GM23338 (cell line): ENCODE measurements at regions not wholly inside any gene's neighbourhood (a gene's known extent, or its start where the extent isn't known, plus 50 kb on each side); places are given as distances from the start of the nearest gene placed in this dataset.

Source experiments
- CREB1 ChIP-seq: fragments of 250-450 bp; sonication (Bioruptor Pico); IDR thresholded peaks from 2 replicates; pipeline ENCODE4 v1.5.0; 2020; ENCODE audit warnings: low read depth, mild to moderate bottlenecking, moderate library complexity
- CTCF ChIP-seq, 2 experiments: fragments of 200-600 bp in 1 of 2; sonication (generic) in 1 of 2; conservative IDR thresholded peaks; 2 replicates each; pipeline versions ENCODE4 v1.5.1 to v1.6.1; 2016 to 2017; ENCODE audit warnings: antibody characterized with exemption in 2 of 2, low read depth in 2 of 2, mild to moderate bottlenecking in 2 of 2, moderate library complexity in 1 of 2
- ETS1 ChIP-seq: IDR thresholded peaks from 2 replicates; pipeline ENCODE4 v1.6.1; 2016; ENCODE audit warnings: antibody characterized with exemption
- EZH2 ChIP-seq: fragments of 200-600 bp; sonication (generic); IDR thresholded peaks from one replicate; pipeline ENCODE4 v1.8.0; 2017; ENCODE audit warnings: antibody characterized with exemption, mild to moderate bottlenecking, low read depth; ENCODE audit not compliant: unreplicated experiment
- EZH2phosphoT487 ChIP-seq: fragments of 200-600 bp; sonication (generic); IDR thresholded peaks from one replicate; pipeline ENCODE4 v1.8.1; 2018; ENCODE audit warnings: antibody characterized with exemption; ENCODE audit not compliant: unreplicated experiment
- JUNB ChIP-seq: IDR thresholded peaks from one replicate; pipeline ENCODE4 v1.6.1; 2016; ENCODE audit warnings: antibody characterized with exemption; ENCODE audit not compliant: unreplicated experiment
- NANOG ChIP-seq: IDR thresholded peaks from 2 replicates; pipeline ENCODE4 v1.6.1; 2016; ENCODE audit warnings: antibody characterized with exemption, borderline replicate concordance
- POLR2AphosphoS5 ChIP-seq: IDR thresholded peaks from 2 replicates; pipeline ENCODE4 v1.6.1; 2016; ENCODE audit warnings: antibody characterized with exemption, low read depth
- ZNF331 ChIP-seq: fragments of 250-450 bp; sonication (Bioruptor Pico); IDR thresholded peaks from 2 replicates; pipeline ENCODE4 v1.5.0; 2020; ENCODE audit warnings: low read depth, mild to moderate bottlenecking, moderate library complexity
- ZNF462 ChIP-seq: fragments of 250-450 bp; sonication (Bioruptor Pico); IDR thresholded peaks from 2 replicates; pipeline ENCODE4 v1.5.0; 2020; ENCODE audit warnings: mild to moderate bottlenecking, moderate library complexity
- TF ChIP-seq, protein P1 (sequence below): IDR thresholded peaks from one replicate; pipeline ENCODE4 v1.6.1; 2018; ENCODE audit warnings: antibody characterized with exemption; ENCODE audit not compliant: unreplicated experiment

GRCh38 chr4:36399762-36400353, 118.4 kb downstream of the DTHD1 start:
- TF ChIP-seq CTCF (conservative IDR thresholded peaks at IDR 0.05; ENCODE audit: low read depth in 2 of 2): peak; percentile 75 to 83
- no peak for TF ChIP-seq EZH2
- TF ChIP-seq CREB1 (CRISPR knock-in tag): no peak
- TF ChIP-seq NANOG: no peak
- no peak for TF ChIP-seq POLR2AphosphoS5
- TF ChIP-seq, protein P1, sequence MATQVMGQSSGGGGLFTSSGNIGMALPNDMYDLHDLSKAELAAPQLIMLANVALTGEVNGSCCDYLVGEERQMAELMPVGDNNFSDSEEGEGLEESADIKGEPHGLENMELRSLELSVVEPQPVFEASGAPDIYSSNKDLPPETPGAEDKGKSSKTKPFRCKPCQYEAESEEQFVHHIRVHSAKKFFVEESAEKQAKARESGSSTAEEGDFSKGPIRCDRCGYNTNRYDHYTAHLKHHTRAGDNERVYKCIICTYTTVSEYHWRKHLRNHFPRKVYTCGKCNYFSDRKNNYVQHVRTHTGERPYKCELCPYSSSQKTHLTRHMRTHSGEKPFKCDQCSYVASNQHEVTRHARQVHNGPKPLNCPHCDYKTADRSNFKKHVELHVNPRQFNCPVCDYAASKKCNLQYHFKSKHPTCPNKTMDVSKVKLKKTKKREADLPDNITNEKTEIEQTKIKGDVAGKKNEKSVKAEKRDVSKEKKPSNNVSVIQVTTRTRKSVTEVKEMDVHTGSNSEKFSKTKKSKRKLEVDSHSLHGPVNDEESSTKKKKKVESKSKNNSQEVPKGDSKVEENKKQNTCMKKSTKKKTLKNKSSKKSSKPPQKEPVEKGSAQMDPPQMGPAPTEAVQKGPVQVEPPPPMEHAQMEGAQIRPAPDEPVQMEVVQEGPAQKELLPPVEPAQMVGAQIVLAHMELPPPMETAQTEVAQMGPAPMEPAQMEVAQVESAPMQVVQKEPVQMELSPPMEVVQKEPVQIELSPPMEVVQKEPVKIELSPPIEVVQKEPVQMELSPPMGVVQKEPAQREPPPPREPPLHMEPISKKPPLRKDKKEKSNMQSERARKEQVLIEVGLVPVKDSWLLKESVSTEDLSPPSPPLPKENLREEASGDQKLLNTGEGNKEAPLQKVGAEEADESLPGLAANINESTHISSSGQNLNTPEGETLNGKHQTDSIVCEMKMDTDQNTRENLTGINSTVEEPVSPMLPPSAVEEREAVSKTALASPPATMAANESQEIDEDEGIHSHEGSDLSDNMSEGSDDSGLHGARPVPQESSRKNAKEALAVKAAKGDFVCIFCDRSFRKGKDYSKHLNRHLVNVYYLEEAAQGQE: no peak
- no peak for TF ChIP-seq JUNB
- TF ChIP-seq EZH2phosphoT487: no peak
- TF ChIP-seq ZNF462 (CRISPR knock-in tag): no peak
- TF ChIP-seq ZNF331 (CRISPR knock-in tag): no peak
- no peak for TF ChIP-seq ETS1
